ENCODE measurements at regions not wholly inside any gene's neighbourhood (a gene's known extent, or its start where the extent isn't known, plus 50 kb on each side); places are given as distances from the start of the nearest gene placed in this dataset.
"Not testable (repeated sequence)": the region's sequence is repeated elsewhere in the genome, so short reads cannot be mapped to it uniquely, and the experiment has no call there.

- Mint-ChIP-seq H3K27ac (no peak overlapping the region), H3K27me3 (peaks cover 5 to 22% of the 10 kb centered on the region in 2 donors), H3K4me3 (no peak overlapping the region), H3K9me3 (no peaks in the 10 kb centered on the region), H3K36me3 (no peaks in the 10 kb centered on the region), H3K4me1 (no peaks in the 10 kb centered on the region)
- Histone ChIP-seq H3K4me3 (ENCODE audit: low read length) (no peak overlapping the region), H3K4me1 (ENCODE audit: insufficient read depth, low read length) (no peaks in the 10 kb centered on the region), H3K27me3 (ENCODE audit: insufficient read depth, low read length, poor library complexity, severe bottlenecking) (no peaks in the 10 kb centered on the region), H3K27ac (ENCODE audit: low read depth, low read length) (no peak overlapping the region), H3K9me3 (ENCODE audit: low read length) (no peaks in the 10 kb centered on the region), H3K36me3 (ENCODE audit: insufficient read depth, low read length) (no peaks in the 10 kb centered on the region)
- POLR2A ChIA-PET: no interaction called here
- CTCF ChIA-PET: no interaction called here
- no peak for DNase-seq
Observed at GRCh38 chr10:71011141-71011540, 122.8 kb upstream of the PCBD1 start.

DNA sequence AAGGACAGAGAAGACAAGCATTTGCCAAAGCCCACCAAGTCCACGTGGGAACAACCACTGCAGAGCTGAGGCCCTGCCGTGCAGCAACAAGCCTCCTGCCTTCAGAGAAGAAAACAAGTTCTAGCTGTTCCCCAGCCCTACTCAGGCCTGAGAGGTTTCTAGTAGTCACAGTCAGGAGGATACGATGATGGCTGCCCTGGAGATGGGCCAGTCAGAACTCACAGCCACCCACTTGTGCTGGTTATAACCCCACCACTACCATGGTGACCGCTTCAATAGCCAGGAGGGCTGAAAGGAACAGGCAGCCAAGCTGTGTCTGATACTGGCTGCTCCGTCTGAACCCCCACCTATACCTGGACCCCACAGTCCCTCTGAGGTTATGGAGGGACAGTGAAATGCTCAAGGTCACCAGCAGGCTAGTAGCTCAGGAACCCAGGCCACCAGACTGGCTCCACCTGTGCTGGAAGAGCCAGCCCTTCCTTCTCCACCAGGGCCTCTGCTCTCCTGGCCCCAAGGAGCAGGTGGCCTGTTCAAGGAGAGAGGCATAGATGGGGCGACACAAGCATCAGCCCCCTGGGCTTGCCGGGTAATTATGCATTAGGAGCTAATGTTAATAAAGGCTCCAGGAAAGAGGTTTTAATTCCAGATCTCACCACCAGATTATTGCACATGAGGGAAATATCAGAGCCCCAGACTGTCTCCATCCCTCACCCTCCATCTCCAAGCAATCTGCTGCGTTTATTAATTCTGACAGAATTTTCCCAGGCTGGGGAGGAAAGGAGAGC lies 125.8 kb upstream of the PCBD1 start:
- CTCF ChIA-PET: no interaction called here
- Mint-ChIP-seq H3K27me3 (peaks cover 3 to 27% of the 10 kb centered on the region in 2 donors), H3K4me3 (no peak overlapping the region)

DNA sequence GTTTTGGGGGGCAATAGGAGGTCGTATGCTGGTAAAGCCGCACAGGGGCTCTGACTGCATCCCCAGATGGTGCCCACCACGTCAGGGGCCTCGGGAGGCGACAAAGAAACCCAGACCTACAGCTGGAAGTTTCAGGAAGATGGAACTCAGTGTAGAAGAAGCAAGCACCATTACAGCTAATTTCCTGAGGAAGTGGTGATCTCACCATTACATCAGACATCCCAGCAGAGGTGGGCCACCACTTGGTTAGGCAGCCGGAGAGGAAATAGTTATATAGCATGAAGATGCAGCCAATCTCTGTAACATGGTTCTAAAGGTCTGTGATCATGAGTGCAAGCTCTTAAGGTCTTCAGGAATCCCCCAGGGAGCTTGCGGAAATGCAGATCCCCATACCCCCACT lies 127.3 kb upstream of the PCBD1 start:
- no peak overlapping the region for H3K4me3 Mint-ChIP-seq
- POLR2A ChIA-PET: no interaction called here

More for the DNA sequence above, 125.8 kb upstream of the PCBD1 start:
- Mint-ChIP-seq H3K9me3 (no peaks in the 10 kb centered on the region), H3K27ac (no peak overlapping the region), H3K36me3 (no peaks in the 10 kb centered on the region), H3K4me1 (no peaks in the 10 kb centered on the region)
- POLR2A ChIA-PET: no interaction called here
- Histone ChIP-seq H3K4me1 (ENCODE audit: insufficient read depth, low read length) (no peaks in the 10 kb centered on the region), H3K9me3 (ENCODE audit: low read length) (no peaks in the 10 kb centered on the region), H3K27ac (ENCODE audit: low read depth, low read length) (no peak overlapping the region), H3K36me3 (ENCODE audit: insufficient read depth, low read length) (no peaks in the 10 kb centered on the region), H3K4me3 (ENCODE audit: low read length) (no peak overlapping the region), H3K27me3 (ENCODE audit: insufficient read depth, low read length, poor library complexity, severe bottlenecking) (no peaks in the 10 kb centered on the region)
- no peak for DNase-seq

DNA sequence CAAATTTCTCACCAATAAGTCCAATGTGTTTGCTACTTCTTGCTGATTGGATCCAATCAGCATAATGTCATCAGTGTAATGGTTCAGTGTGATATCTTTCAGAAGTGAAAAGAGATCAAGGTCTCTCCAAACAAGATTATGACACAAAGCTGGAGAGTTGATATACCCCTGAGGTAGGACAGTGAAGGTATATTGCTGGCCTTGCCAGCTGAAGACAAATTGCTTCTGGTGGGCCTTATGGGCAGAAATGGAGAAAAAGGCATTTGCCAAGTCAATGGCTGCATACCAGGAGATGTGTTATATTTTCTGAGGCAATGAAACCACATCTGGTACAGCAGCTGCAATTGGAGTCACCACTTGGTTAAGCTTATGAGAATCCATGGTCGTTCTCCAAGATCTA lies 131.7 kb upstream of the PCBD1 start:
- H3K9me3 ChIP-seq (ENCODE audit: low read length); H3K27me3 ChIP-seq (ENCODE audit: insufficient read depth, low read length, poor library complexity, severe bottlenecking); H3K9me3 Mint-ChIP-seq; H3K4me1 Mint-ChIP-seq; H3K27ac ChIP-seq (ENCODE audit: low read depth, low read length); DNase-seq; POLR2A ChIA-PET; H3K27ac Mint-ChIP-seq; H3K4me1 ChIP-seq (ENCODE audit: insufficient read depth, low read length); H3K4me3 ChIP-seq (ENCODE audit: low read length); H3K36me3 ChIP-seq (ENCODE audit: insufficient read depth, low read length); H3K36me3 Mint-ChIP-seq; CTCF ChIA-PET; H3K4me3 Mint-ChIP-seq: not testable (repeated sequence)
- H3K27me3 Mint-ChIP-seq: peaks cover 3 to 25% of the 10 kb centered on the region in 2 donors

More for the DNA sequence above, 127.3 kb upstream of the PCBD1 start:
- H3K27me3 Mint-ChIP-seq: peaks cover 3 to 27% of the 10 kb centered on the region in 2 donors
- H3K4me1 Mint-ChIP-seq: no peaks in the 10 kb centered on the region
- H3K36me3 Mint-ChIP-seq: no peaks in the 10 kb centered on the region
- Histone ChIP-seq H3K4me1 (ENCODE audit: insufficient read depth, low read length) (no peaks in the 10 kb centered on the region), H3K36me3 (ENCODE audit: insufficient read depth, low read length) (no peaks in the 10 kb centered on the region), H3K9me3 (ENCODE audit: low read length) (no peaks in the 10 kb centered on the region), H3K27me3 (ENCODE audit: insufficient read depth, low read length, poor library complexity, severe bottlenecking) (no peaks in the 10 kb centered on the region), H3K27ac (ENCODE audit: low read depth, low read length) (no peak overlapping the region), H3K4me3 (ENCODE audit: low read length) (no peak overlapping the region)
- DNase-seq: no peak
- no peaks in the 10 kb centered on the region for H3K9me3 Mint-ChIP-seq
- H3K27ac Mint-ChIP-seq: no peak overlapping the region
- CTCF ChIA-PET: no interaction called here

GRCh38 chr10:71021402-71021801 lies 133.0 kb upstream of the PCBD1 start:
- H3K36me3 ChIP-seq (ENCODE audit: insufficient read depth, low read length): no peaks in the 10 kb centered on the region
- H3K27me3 ChIP-seq (ENCODE audit: insufficient read depth, low read length, poor library complexity, severe bottlenecking): no peaks in the 10 kb centered on the region
- Mint-ChIP-seq H3K4me1 (no peaks in the 10 kb centered on the region), H3K27me3 (peaks cover 6 to 27% of the 10 kb centered on the region in 2 donors), H3K9me3 (peaks cover 0 to 6% (median 0%) of the 10 kb centered on the region in 5 donors), H3K27ac (no peak overlapping the region), H3K36me3 (no peaks in the 10 kb centered on the region), H3K4me3 (peak overlapping the region in 1 of 7 donors; percentile 60)
- no peak overlapping the region for H3K4me3 ChIP-seq (ENCODE audit: low read length)
- ChIA-PET CTCF (no interaction called here), POLR2A (no interaction called here)
- H3K4me1 ChIP-seq (ENCODE audit: insufficient read depth, low read length): no peaks in the 10 kb centered on the region
- DNase-seq: no peak
- no peaks in the 10 kb centered on the region for H3K9me3 ChIP-seq (ENCODE audit: low read length)
- no peak overlapping the region for H3K27ac ChIP-seq (ENCODE audit: low read depth, low read length)

GRCh38 chr10:71023704-71024283 lies 135.4 kb upstream of the PCBD1 start:
- H3K36me3 Mint-ChIP-seq: no peaks in the 10 kb centered on the region
- ChIA-PET POLR2A (no interaction called here), CTCF (no interaction called here)
- Histone ChIP-seq H3K36me3 (ENCODE audit: insufficient read depth, low read length) (no peaks in the 10 kb centered on the region), H3K4me3 (ENCODE audit: low read length) (no peak overlapping the region), H3K27ac (ENCODE audit: low read depth, low read length) (no peak overlapping the region), H3K4me1 (ENCODE audit: insufficient read depth, low read length) (no peaks in the 10 kb centered on the region), H3K27me3 (ENCODE audit: insufficient read depth, low read length, poor library complexity, severe bottlenecking) (no peaks in the 10 kb centered on the region), H3K9me3 (ENCODE audit: low read length) (no peaks in the 10 kb centered on the region)
- H3K4me3 Mint-ChIP-seq: no peak overlapping the region
- H3K9me3 Mint-ChIP-seq: peaks cover 0 to 6% (median 0%) of the 10 kb centered on the region in 5 donors
- no peak overlapping the region for H3K27ac Mint-ChIP-seq
- H3K27me3 Mint-ChIP-seq: peaks cover 6 to 34% of the 10 kb centered on the region in 2 donors
- DNase-seq: no peak
- H3K4me1 Mint-ChIP-seq: no peaks in the 10 kb centered on the region

- no peak overlapping the region for H3K4me3 Mint-ChIP-seq
- no peaks in the 10 kb centered on the region for H3K4me1 Mint-ChIP-seq
- no peak overlapping the region for H3K4me3 ChIP-seq (ENCODE audit: low read length)
- DNase-seq: no peak
- peaks cover 0 to 6% (median 0%) of the 10 kb centered on the region in 5 donors for H3K9me3 Mint-ChIP-seq
- no peaks in the 10 kb centered on the region for H3K36me3 Mint-ChIP-seq
- no peak overlapping the region for H3K27ac Mint-ChIP-seq
- CTCF ChIA-PET: no interaction called here
- POLR2A ChIA-PET: no interaction called here
- no peak overlapping the region for H3K27ac ChIP-seq (ENCODE audit: low read depth, low read length)
- no peaks in the 10 kb centered on the region for H3K27me3 ChIP-seq (ENCODE audit: insufficient read depth, low read length, poor library complexity, severe bottlenecking)
- H3K9me3 ChIP-seq (ENCODE audit: low read length): no peaks in the 10 kb centered on the region
- no peaks in the 10 kb centered on the region for H3K4me1 ChIP-seq (ENCODE audit: insufficient read depth, low read length)
- H3K36me3 ChIP-seq (ENCODE audit: insufficient read depth, low read length): no peaks in the 10 kb centered on the region
- peaks cover 6 to 31% of the 10 kb centered on the region in 2 donors for H3K27me3 Mint-ChIP-seq
Observed at GRCh38 chr10:71024490-71024889, 136.1 kb upstream of the PCBD1 start.

GRCh38 chr10:71025535-71025934 lies 137.2 kb upstream of the PCBD1 start:
- Histone ChIP-seq H3K27ac (ENCODE audit: low read depth, low read length) (no peak overlapping the region), H3K9me3 (ENCODE audit: low read length) (no peaks in the 10 kb centered on the region), H3K36me3 (ENCODE audit: insufficient read depth, low read length) (no peaks in the 10 kb centered on the region), H3K4me1 (ENCODE audit: insufficient read depth, low read length) (no peaks in the 10 kb centered on the region), H3K27me3 (ENCODE audit: insufficient read depth, low read length, poor library complexity, severe bottlenecking) (no peaks in the 10 kb centered on the region), H3K4me3 (ENCODE audit: low read length) (no peak overlapping the region)
- H3K9me3 Mint-ChIP-seq: peaks cover 0 to 6% (median 0%) of the 10 kb centered on the region in 5 donors
- no peak for DNase-seq
- no peak overlapping the region for H3K27ac Mint-ChIP-seq
- ChIA-PET POLR2A (no interaction called here), CTCF (no interaction called here)
- no peaks in the 10 kb centered on the region for H3K36me3 Mint-ChIP-seq
- H3K27me3 Mint-ChIP-seq: peaks cover 6 to 34% of the 10 kb centered on the region in 2 donors
- H3K4me3 Mint-ChIP-seq: no peak overlapping the region
- no peaks in the 10 kb centered on the region for H3K4me1 Mint-ChIP-seq

Data from CD8-positive, alpha-beta memory T cell (primary cell).